Activated CD4-positive, alpha-beta T cell treated with anti-CD3 and anti-CD28 coated beads, Interleukin-2, amount 10 ng/mL, durations not matched to agents 7 days and 5 days (primary cell): ENCODE measurements at regions not wholly inside any gene's neighbourhood (a gene's known extent, or its start where the extent isn't known, plus 50 kb on each side); places are given as distances from the start of the nearest gene placed in this dataset.

Experiments used
- CTCF ChIA-PET: fragments of 350-600 bp; sonication (Branson Sonifier 250); formaldehyde crosslinking; loops from one replicate; lab custom pipeline; 2021; ENCODE audit warnings: antibody characterized with exemption; lab: Charles Lee
- POLR2A ChIA-PET: fragments of 350-600 bp; sonication (Branson Sonifier 250); formaldehyde crosslinking; loops from one replicate; lab custom pipeline; 2021; ENCODE audit warnings: antibody characterized with exemption; lab: Charles Lee
- DNase-seq: peaks from one replicate; pipeline ENCODE4 v3.0.0-alpha.2; 2020
- H3K27ac Mint-ChIP-seq: one replicate; pipeline ENCODE4 v1.8.0; 2021; ENCODE audit warnings: mild to moderate bottlenecking, moderate library complexity, mixed read lengths
- H3K27me3 Mint-ChIP-seq: one replicate; pipeline ENCODE4 v1.8.0; 2021; ENCODE audit warnings: mixed read lengths
- H3K36me3 Mint-ChIP-seq: one replicate; pipeline ENCODE4 v1.8.0; 2021; ENCODE audit warnings: low read depth, mixed read lengths
- H3K4me1 Mint-ChIP-seq: one replicate; pipeline ENCODE4 v1.8.0; 2021; ENCODE audit warnings: mixed read lengths
- H3K4me3 Mint-ChIP-seq: one replicate; pipeline ENCODE4 v1.8.0; 2021; ENCODE audit warnings: mild to moderate bottlenecking, moderate library complexity, mixed read lengths
- H3K9me3 Mint-ChIP-seq: one replicate; pipeline ENCODE4 v1.8.0; 2021; ENCODE audit warnings: mixed read lengths

DNA sequence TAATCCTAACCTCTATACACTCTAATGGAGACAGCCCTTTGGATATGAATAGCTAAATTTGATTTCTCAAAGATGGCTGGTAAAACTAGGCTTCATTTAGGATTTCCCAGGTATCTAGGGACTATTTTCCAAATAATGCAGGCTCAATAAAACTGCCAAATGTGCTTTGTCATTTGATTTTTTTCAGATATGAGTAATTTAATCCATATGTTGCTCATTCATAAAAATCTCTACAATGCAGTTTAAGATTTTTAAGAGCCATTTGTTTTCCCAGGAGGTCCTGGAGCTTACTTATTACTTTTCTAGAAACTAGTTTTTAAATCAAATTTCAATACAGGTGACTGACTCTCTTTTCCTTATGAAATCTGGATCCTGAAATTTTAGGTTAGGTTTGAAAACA lies 349.3 kb upstream of the SLC24A2 start:
- H3K36me3 Mint-ChIP-seq: no peaks in the 10 kb centered on the region
- H3K9me3 Mint-ChIP-seq: no peaks in the 10 kb centered on the region
- ChIA-PET POLR2A (no interaction called here), CTCF (interaction anchor here (0.6 kb wide), 1 partner anchor 286 kb away, joined by 3 read pairs; no protein-coding TSS in a partner anchor)
- DNase-seq: no peak
- no peak overlapping the region for H3K27ac Mint-ChIP-seq
- no peaks in the 10 kb centered on the region for H3K27me3 Mint-ChIP-seq
- peaks cover 3% of the 10 kb centered on the region for H3K4me1 Mint-ChIP-seq
- no peak overlapping the region for H3K4me3 Mint-ChIP-seq

GRCh38 chr9:20137425-20137824 lies 348.6 kb upstream of the SLC24A2 start:
- no peaks in the 10 kb centered on the region for H3K36me3 Mint-ChIP-seq
- ChIA-PET CTCF (no interaction called here), POLR2A (no interaction called here)
- H3K27ac Mint-ChIP-seq: no peak overlapping the region
- no peak overlapping the region for H3K4me3 Mint-ChIP-seq
- H3K27me3 Mint-ChIP-seq: no peaks in the 10 kb centered on the region
- H3K4me1 Mint-ChIP-seq: no peaks in the 10 kb centered on the region
- no peaks in the 10 kb centered on the region for H3K9me3 Mint-ChIP-seq
- DNase-seq: no peak

DNA sequence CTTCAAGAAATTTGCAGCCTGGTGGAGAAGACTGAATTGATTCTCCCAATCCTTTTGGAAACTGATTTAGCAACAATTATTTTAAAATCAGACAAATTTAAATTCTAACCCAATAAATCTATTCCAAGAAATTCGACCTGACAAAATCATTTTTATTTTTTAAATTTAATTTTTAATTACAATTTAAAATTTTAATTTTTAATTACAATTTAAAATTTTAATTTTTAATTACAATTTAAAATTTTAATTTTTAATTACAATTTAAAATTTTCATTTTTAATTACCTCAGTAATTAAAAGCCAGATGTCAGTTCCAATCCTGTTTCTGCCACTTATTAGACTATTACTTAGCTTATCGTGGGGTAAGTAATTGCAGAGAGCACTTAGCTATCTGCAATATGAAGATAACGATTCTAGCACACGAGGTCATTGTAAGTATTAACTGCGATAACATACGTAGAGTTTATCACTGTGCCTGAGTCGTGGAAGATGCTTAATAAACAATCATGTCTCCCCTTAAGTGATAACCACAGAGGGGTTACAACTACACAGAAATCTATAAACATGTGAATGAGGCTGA lies 346.4 kb upstream of the SLC24A2 start:
- Mint-ChIP-seq H3K4me3 (no peak overlapping the region), H3K27ac (no peak overlapping the region), H3K4me1 (peaks cover 3% of the 10 kb centered on the region), H3K27me3 (no peaks in the 10 kb centered on the region), H3K9me3 (no peaks in the 10 kb centered on the region), H3K36me3 (no peaks in the 10 kb centered on the region)
- POLR2A ChIA-PET: no interaction called here
- CTCF ChIA-PET: no interaction called here
- no peak for DNase-seq

- H3K9me3 Mint-ChIP-seq: no peaks in the 10 kb centered on the region
- ChIA-PET POLR2A (no interaction called here), CTCF (no interaction called here)
- no peak for DNase-seq
- peaks cover 10% of the 10 kb centered on the region for H3K27me3 Mint-ChIP-seq
- H3K4me3 Mint-ChIP-seq: no peak overlapping the region
- H3K27ac Mint-ChIP-seq: no peak overlapping the region
- H3K36me3 Mint-ChIP-seq: no peaks in the 10 kb centered on the region
- peaks cover 5% of the 10 kb centered on the region for H3K4me1 Mint-ChIP-seq
These were observed 336.9 kb upstream of the SLC24A2 start for GRCh38 chr9:20125727-20126126.

DNA sequence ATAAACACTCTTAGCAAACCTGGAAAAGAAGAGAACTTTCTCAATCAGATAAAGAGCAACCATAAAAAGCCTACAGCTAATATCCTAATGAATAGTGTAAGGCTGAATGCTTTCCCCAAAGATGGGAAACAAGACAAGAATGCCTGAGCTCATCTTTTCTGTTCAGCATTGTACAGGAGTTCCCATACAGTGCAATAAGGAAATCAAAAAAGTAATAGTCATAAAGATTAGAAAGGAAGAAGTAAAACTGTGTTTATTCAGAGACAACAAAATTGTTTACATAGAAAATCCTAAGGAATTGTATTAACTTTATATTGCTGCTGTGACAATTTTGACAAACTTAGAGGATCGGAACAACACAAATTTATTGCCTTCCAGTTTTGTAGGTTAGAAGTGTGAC lies 330.7 kb upstream of the SLC24A2 start:
- POLR2A ChIA-PET: no interaction called here
- no peak overlapping the region for H3K27ac Mint-ChIP-seq
- peaks cover 3% of the 10 kb centered on the region for H3K4me1 Mint-ChIP-seq
- H3K27me3 Mint-ChIP-seq: no peaks in the 10 kb centered on the region
- DNase-seq: no peak
- H3K9me3 Mint-ChIP-seq: peaks cover 29% of the 10 kb centered on the region
- no peak overlapping the region for H3K4me3 Mint-ChIP-seq
- peaks cover 16% of the 10 kb centered on the region for H3K36me3 Mint-ChIP-seq
- CTCF ChIA-PET: no interaction called here

GRCh38 chr9:20117986-20118385 lies 329.1 kb upstream of the SLC24A2 start:
- POLR2A ChIA-PET: no interaction called here
- Mint-ChIP-seq H3K27ac (no peak overlapping the region), H3K27me3 (no peaks in the 10 kb centered on the region), H3K36me3 (peaks cover 16% of the 10 kb centered on the region), H3K4me3 (no peak overlapping the region), H3K4me1 (peaks cover 3% of the 10 kb centered on the region), H3K9me3 (peaks cover 30% of the 10 kb centered on the region)
- no peak for DNase-seq
- CTCF ChIA-PET: interaction anchor here (0.6 to 1.3 kb wide), 2 partner anchors 30 to 330 kb away, joined by 3 read pairs; no protein-coding TSS in a partner anchor

GRCh38 chr9:20117482-20117881 lies 328.6 kb upstream of the SLC24A2 start:
- Mint-ChIP-seq H3K36me3 (peaks cover 16% of the 10 kb centered on the region), H3K9me3 (peaks cover 30% of the 10 kb centered on the region), H3K27me3 (no peaks in the 10 kb centered on the region), H3K27ac (no peak overlapping the region), H3K4me3 (no peak overlapping the region), H3K4me1 (peaks cover 3% of the 10 kb centered on the region)
- no peak for DNase-seq
- POLR2A ChIA-PET: no interaction called here
- CTCF ChIA-PET: interaction anchor here (1.3 kb wide), 1 partner anchor 29 kb away, joined by 3 read pairs; no protein-coding TSS in a partner anchor

DNA sequence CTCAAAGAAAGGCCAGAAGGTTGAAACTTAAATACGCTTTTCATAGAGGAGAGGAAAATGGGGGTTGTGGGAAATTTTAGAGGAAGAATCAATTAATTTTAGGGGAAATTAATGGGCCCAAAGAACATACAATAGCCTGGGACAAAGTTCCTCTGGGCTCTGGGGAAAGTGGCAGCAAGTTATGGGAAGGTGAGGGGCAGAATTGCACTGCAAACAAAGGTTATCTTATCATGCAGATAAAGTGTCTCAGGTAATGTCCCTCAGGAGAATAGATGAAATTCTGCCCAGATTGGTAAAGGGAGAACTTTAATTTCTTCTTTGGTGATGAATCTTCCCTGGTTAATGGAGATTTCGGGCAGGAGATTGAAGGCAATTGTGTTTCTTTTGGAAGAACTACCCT lies 326.1 kb upstream of the SLC24A2 start:
- Mint-ChIP-seq H3K36me3 (peaks cover 13% of the 10 kb centered on the region), H3K4me1 (peaks cover 3% of the 10 kb centered on the region), H3K27me3 (no peaks in the 10 kb centered on the region), H3K27ac (no peak overlapping the region), H3K4me3 (no peak overlapping the region), H3K9me3 (peaks cover 27% of the 10 kb centered on the region)
- ChIA-PET POLR2A (no interaction called here), CTCF (no interaction called here)
- no peak for DNase-seq

- H3K4me1 Mint-ChIP-seq: no peaks in the 10 kb centered on the region
- H3K27me3 Mint-ChIP-seq: no peaks in the 10 kb centered on the region
- H3K9me3 Mint-ChIP-seq: peaks cover 22% of the 10 kb centered on the region
- H3K36me3 Mint-ChIP-seq: peaks cover 13% of the 10 kb centered on the region
- H3K27ac Mint-ChIP-seq: no peak overlapping the region
- ChIA-PET CTCF (no interaction called here), POLR2A (no interaction called here)
- no peak for DNase-seq
- no peak overlapping the region for H3K4me3 Mint-ChIP-seq
These were observed 323.5 kb upstream of the SLC24A2 start for GRCh38 chr9:20112205-20112783.

GRCh38 chr9:20111173-20111843 lies 322.5 kb upstream of the SLC24A2 start:
- H3K27me3 Mint-ChIP-seq: no peaks in the 10 kb centered on the region
- no peaks in the 10 kb centered on the region for H3K4me1 Mint-ChIP-seq
- ChIA-PET POLR2A (no interaction called here), CTCF (no interaction called here)
- no peak for DNase-seq
- no peak overlapping the region for H3K27ac Mint-ChIP-seq
- H3K9me3 Mint-ChIP-seq: peaks cover 15% of the 10 kb centered on the region
- H3K36me3 Mint-ChIP-seq: peaks cover 11% of the 10 kb centered on the region
- H3K4me3 Mint-ChIP-seq: no peak overlapping the region

DNA sequence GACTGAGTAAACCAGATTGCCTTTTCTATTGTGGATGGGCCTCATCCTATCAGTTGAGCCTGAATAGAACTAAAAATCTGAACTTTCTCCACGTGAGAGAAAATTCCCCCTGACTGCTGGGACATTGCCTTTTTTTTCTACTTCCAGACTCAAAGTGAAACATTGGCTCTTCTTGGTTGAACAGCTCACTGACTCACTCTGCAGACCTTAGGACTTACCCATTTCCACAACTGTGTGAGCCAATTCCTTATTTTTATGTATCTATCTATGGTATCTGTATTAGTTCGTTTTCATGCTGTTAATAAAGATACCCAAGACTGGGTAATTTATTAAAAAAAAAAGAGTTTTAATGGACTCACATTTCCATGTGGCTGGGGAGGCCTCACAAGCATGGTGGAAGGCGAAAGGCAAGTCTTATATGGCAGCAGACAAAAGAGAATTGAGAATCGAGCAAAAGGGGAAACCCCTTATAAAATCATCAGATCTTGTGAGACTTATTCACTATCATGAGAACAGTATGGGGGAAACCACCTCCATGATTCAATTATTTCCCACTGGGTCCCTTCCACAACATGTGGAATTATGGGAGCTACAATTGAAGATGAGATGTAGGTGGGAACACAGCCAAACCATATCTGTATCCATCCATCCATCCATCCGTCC lies 306.7 kb upstream of the SLC24A2 start:
- ChIA-PET POLR2A (no interaction called here), CTCF (no interaction called here)
- Mint-ChIP-seq H3K9me3 (peaks cover 12% of the 10 kb centered on the region), H3K4me3 (no peak overlapping the region), H3K27me3 (no peaks in the 10 kb centered on the region), H3K36me3 (peaks cover 3% of the 10 kb centered on the region), H3K27ac (no peak overlapping the region), H3K4me1 (no peaks in the 10 kb centered on the region)
- no peak for DNase-seq

GRCh38 chr9:20092561-20092960 lies 303.7 kb upstream of the SLC24A2 start:
- H3K36me3 Mint-ChIP-seq: peaks cover 5% of the 10 kb centered on the region
- no peaks in the 10 kb centered on the region for H3K4me1 Mint-ChIP-seq
- H3K4me3 Mint-ChIP-seq: no peak overlapping the region
- no peak for DNase-seq
- H3K9me3 Mint-ChIP-seq: peaks cover 15% of the 10 kb centered on the region
- ChIA-PET CTCF (interaction anchor here (1.1 kb wide), 1 partner anchor 234 kb away, joined by 3 read pairs; no protein-coding TSS in a partner anchor), POLR2A (no interaction called here)
- H3K27me3 Mint-ChIP-seq: no peaks in the 10 kb centered on the region
- no peak overlapping the region for H3K27ac Mint-ChIP-seq

DNA sequence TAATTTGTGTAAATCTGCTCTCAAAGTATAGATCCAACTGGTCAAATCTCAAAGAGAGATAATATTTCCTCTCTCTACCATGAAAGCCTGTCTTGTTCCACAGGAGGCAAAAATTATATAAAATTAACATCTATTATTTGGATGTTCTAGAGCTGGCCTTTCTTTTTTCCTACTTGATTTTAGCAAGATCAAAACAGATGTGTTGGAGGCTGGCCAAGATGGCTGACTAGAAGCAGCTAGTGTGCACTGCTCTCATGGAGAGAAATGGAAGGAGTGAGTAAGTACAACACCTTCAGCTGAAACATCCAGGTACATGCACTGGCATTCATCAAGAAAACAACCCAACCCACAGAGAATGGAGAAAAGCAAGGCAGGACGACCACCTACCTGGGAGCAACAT lies 298.6 kb upstream of the SLC24A2 start:
- ChIA-PET CTCF (interaction anchor here (1.9 kb wide), 1 partner anchor 12 kb away, joined by 7 read pairs; no protein-coding TSS in a partner anchor), POLR2A (no interaction called here)
- DNase-seq: no peak
- H3K27ac Mint-ChIP-seq: no peak overlapping the region
- H3K4me1 Mint-ChIP-seq: no peaks in the 10 kb centered on the region
- no peak overlapping the region for H3K4me3 Mint-ChIP-seq
- H3K9me3 Mint-ChIP-seq: peaks cover 8% of the 10 kb centered on the region
- peaks cover 11% of the 10 kb centered on the region for H3K27me3 Mint-ChIP-seq
- H3K36me3 Mint-ChIP-seq: peaks cover 3% of the 10 kb centered on the region
